Naive thymus-derived CD4-positive, alpha-beta T cell (primary cell): ENCODE measurements at regions not wholly inside any gene's neighbourhood (a gene's known extent, or its start where the extent isn't known, plus 50 kb on each side); places are given as distances from the start of the nearest gene placed in this dataset.

Experiments used
- ATAC-seq: fragments of 150-1000 bp; cut with Tn5 transposase; 2 replicates; pipeline ENCODE4 v1.10.0; 2021; ENCODE audit warnings: mild to moderate bottlenecking, moderate library complexity
- CTCF ChIA-PET: fragments of 350-600 bp; sonication (Branson Sonifier 250); formaldehyde crosslinking; loops from one replicate; lab custom pipeline; 2021; ENCODE audit warnings: antibody characterized with exemption; lab: Charles Lee
- POLR2A ChIA-PET: fragments of 350-600 bp; sonication (Branson Sonifier 250); formaldehyde crosslinking; loops from one replicate; lab custom pipeline; 2021; ENCODE audit warnings: antibody characterized with exemption, inconsistent platforms; lab: Charles Lee
- DNase-seq, 9 donors: peaks; one replicate each; pipeline versions ENCODE4 v3.0.0 to v3.0.0-alpha.2; 2020 to 2022; ENCODE audit warnings: mixed read lengths in 1 of 9
- H3K27ac ChIP-seq: one replicate; pipeline ENCODE4 v1.7.0; 2013; ENCODE audit warnings: mild to moderate bottlenecking, low read depth, low read length, moderate library complexity
- H3K27me3 ChIP-seq, 2 donors: one replicate each; pipeline ENCODE4 v1.7.0; 2013; ENCODE audit warnings: low read length in 2 of 2, mild to moderate bottlenecking in 2 of 2, moderate library complexity in 2 of 2; ENCODE audit not compliant: control insufficient read depth in 2 of 2, insufficient read depth in 2 of 2
- H3K36me3 ChIP-seq, 3 experiments: 1 replicate in 2 of 3; 2 replicates in 1 of 3; pipeline ENCODE4 v1.7.0; 2013; ENCODE audit warnings: low read length in 3 of 3, mild to moderate bottlenecking in 3 of 3, moderate library complexity in 1 of 3; ENCODE audit not compliant: insufficient read depth in 3 of 3, control insufficient read depth in 2 of 3
- H3K4me1 ChIP-seq, 2 donors: one replicate each; pipeline ENCODE4 v1.7.0; 2013; ENCODE audit warnings: low read length in 2 of 2, mild to moderate bottlenecking in 2 of 2, moderate library complexity in 1 of 2; ENCODE audit not compliant: control insufficient read depth in 2 of 2, insufficient read depth in 2 of 2
- H3K4me3 ChIP-seq: 2 replicates; pipeline ENCODE4 v1.7.0; 2013; ENCODE audit warnings: mild to moderate bottlenecking, low read length
- H3K9me3 ChIP-seq, 3 experiments: 1 replicate in 2 of 3; 2 replicates in 1 of 3; pipeline ENCODE4 v1.7.0; 2013; ENCODE audit warnings: low read length in 3 of 3; ENCODE audit not compliant: control insufficient read depth in 2 of 3
- H3K27ac Mint-ChIP-seq, 9 donors: one replicate each; pipeline ENCODE4 v1.8.0; 2020 to 2022; ENCODE audit warnings: mixed read lengths in 9 of 9, mild to moderate bottlenecking in 8 of 9, moderate library complexity in 5 of 9, inconsistent platforms in 2 of 9
- H3K27me3 Mint-ChIP-seq, 5 donors: one replicate each; pipeline ENCODE4 v1.8.0; 2021 to 2022; ENCODE audit warnings: mixed read lengths in 5 of 5, mild to moderate bottlenecking in 1 of 5
- H3K36me3 Mint-ChIP-seq, 5 donors: one replicate each; pipeline ENCODE4 v1.8.0; 2020 to 2022; ENCODE audit warnings: mixed read lengths in 5 of 5, mild to moderate bottlenecking in 3 of 5, inconsistent platforms in 1 of 5
- H3K4me1 Mint-ChIP-seq, 7 donors: one replicate each; pipeline ENCODE4 v1.8.0; 2020 to 2022; ENCODE audit warnings: mixed read lengths in 7 of 7, mild to moderate bottlenecking in 3 of 7, inconsistent platforms in 1 of 7
- H3K4me3 Mint-ChIP-seq, 10 donors: one replicate each; pipeline ENCODE4 v1.8.0; 2020 to 2022; ENCODE audit warnings: mild to moderate bottlenecking in 10 of 10, mixed read lengths in 10 of 10, moderate library complexity in 6 of 10, inconsistent platforms in 2 of 10
- H3K9me3 Mint-ChIP-seq, 11 donors: one replicate each; pipeline ENCODE4 v1.8.0; 2020 to 2022; ENCODE audit warnings: mixed read lengths in 11 of 11, mild to moderate bottlenecking in 4 of 11, inconsistent platforms in 1 of 11, moderate library complexity in 1 of 11
- intact Hi-C, 2 donors: fragments of 100-400 bp; cut with micrococcal nuclease; formaldehyde crosslinking; loops; one replicate each; pipeline ENCODE4 v1.15.1; 2023

GRCh38 chr12:92326877-92327276 lies 181.2 kb upstream of the BTG1 start:
- Mint-ChIP-seq H3K27me3 (no peaks in the 10 kb centered on the region), H3K4me1 (peaks cover 17 to 80% (median 51%) of the 10 kb centered on the region in 7 donors), H3K36me3 (peaks cover under 1 to 25% (median 5%) of the 10 kb centered on the region in 5 donors), H3K9me3 (peaks cover 0 to 21% (median 9%) of the 10 kb centered on the region in 11 donors), H3K4me3 (no peak overlapping the region), H3K27ac (peak overlapping the region in 3 of 9 donors; percentile 39 to 68 (median 46))
- Histone ChIP-seq H3K4me1 (peaks cover 0 to 9% of the 10 kb centered on the region in 2 donors), H3K27ac (no peak overlapping the region), H3K4me3 (no peak overlapping the region), H3K27me3 (no peaks in the 10 kb centered on the region), H3K36me3 (no peaks in the 10 kb centered on the region), H3K9me3 (no peaks in the 10 kb centered on the region)
- POLR2A ChIA-PET = no interaction called here
- no peak for ATAC-seq
- DNase-seq = no peak
- CTCF ChIA-PET = interaction anchor here (0.6 to 0.9 kb wide), 3 partner anchors 111 to 516 kb away, joined by 3 read pairs; no protein-coding TSS in a partner anchor
- intact Hi-C loops = loop anchor here in 1 of 2 donors (2.0 kb wide), 1 partner anchor 18 kb away; no protein-coding TSS in a partner anchor

GRCh38 chr12:92324849-92325500 lies 179.3 kb upstream of the BTG1 start:
- Histone ChIP-seq H3K4me3 (no peak overlapping the region), H3K9me3 (no peaks in the 10 kb centered on the region), H3K27ac (no peak overlapping the region), H3K4me1 (peaks cover 0 to 8% of the 10 kb centered on the region in 2 donors), H3K27me3 (no peaks in the 10 kb centered on the region), H3K36me3 (no peaks in the 10 kb centered on the region)
- H3K4me1 Mint-ChIP-seq = peaks cover 17 to 71% (median 47%) of the 10 kb centered on the region in 7 donors
- peaks cover 3 to 34% (median 13%) of the 10 kb centered on the region in 5 donors for H3K36me3 Mint-ChIP-seq
- DNase-seq (no peak), ATAC-seq (no peak)
- no peaks in the 10 kb centered on the region for H3K27me3 Mint-ChIP-seq
- ChIA-PET POLR2A (interaction anchor here (0.7 to 2.4 kb wide), 3 partner anchors 27 to 186 kb away, joined by 3 to 7 read pairs (median 3); no protein-coding TSS in a partner anchor), CTCF (no interaction called here)
- H3K9me3 Mint-ChIP-seq = peaks cover 7 to 40% (median 18%) of the 10 kb centered on the region in 11 donors
- peak overlapping the region in 6 of 9 donors; percentile 12 to 57 (median 46) for H3K27ac Mint-ChIP-seq
- H3K4me3 Mint-ChIP-seq = peak overlapping the region in 4 of 10 donors; percentile 5 to 56 (median 32)
- intact Hi-C loops = no loop called here

- Histone ChIP-seq H3K27me3 (no peaks in the 10 kb centered on the region), H3K36me3 (no peaks in the 10 kb centered on the region), H3K9me3 (no peaks in the 10 kb centered on the region), H3K27ac (no peak overlapping the region), H3K4me3 (no peak overlapping the region), H3K4me1 (no peaks in the 10 kb centered on the region)
- ChIA-PET POLR2A (interaction anchor here (0.6 to 1.1 kb wide), 3 partner anchors 8 to 165 kb away, joined by 3 to 4 read pairs (median 3); no protein-coding TSS in a partner anchor), CTCF (interaction anchor here (0.8 kb wide), 1 partner anchor 167 kb away, joined by 3 read pairs; the partner anchor contains the start of gene BTG1)
- Mint-ChIP-seq H3K4me3 (no peak overlapping the region), H3K27me3 (no peaks in the 10 kb centered on the region), H3K27ac (peak overlapping the region in 1 of 9 donors; percentile 12), H3K4me1 (peaks cover 4 to 26% (median 16%) of the 10 kb centered on the region in 7 donors), H3K36me3 (peaks cover 0 to 15% (median 0%) of the 10 kb centered on the region in 5 donors), H3K9me3 (peaks cover 0 to 5% (median 0%) of the 10 kb centered on the region in 11 donors)
- ATAC-seq (no peak), DNase-seq (no peak)
- intact Hi-C loops = no loop called here
These were observed 166.9 kb upstream of the BTG1 start for GRCh38 chr12:92312463-92312964.

- ATAC-seq = no peak
- peak overlapping the region in 2 of 9 donors; percentile 5 to 8 for H3K27ac Mint-ChIP-seq
- ChIA-PET POLR2A (interaction anchor here (0.5 to 3.4 kb wide), 4 partner anchors 8 to 675 kb away, joined by 3 to 10 read pairs (median 4); partner anchors contain the start of gene BTG1), CTCF (no interaction called here)
- peaks cover 0 to 9% of the 10 kb centered on the region in 2 donors for H3K4me1 ChIP-seq
- no peaks in the 10 kb centered on the region for H3K27me3 Mint-ChIP-seq
- peaks cover 9 to 49% (median 17%) of the 10 kb centered on the region in 7 donors for H3K4me1 Mint-ChIP-seq
- intact Hi-C loops = no loop called here
- no peaks in the 10 kb centered on the region for H3K27me3 ChIP-seq
- no peaks in the 10 kb centered on the region for H3K9me3 ChIP-seq
- H3K4me3 ChIP-seq = no peak overlapping the region
- H3K36me3 ChIP-seq = no peaks in the 10 kb centered on the region
- H3K4me3 Mint-ChIP-seq = no peak overlapping the region
- H3K9me3 Mint-ChIP-seq = peaks cover 0 to 13% (median 4%) of the 10 kb centered on the region in 11 donors
- H3K36me3 Mint-ChIP-seq = peaks cover 0 to 15% (median 4%) of the 10 kb centered on the region in 5 donors
- no peak for DNase-seq
- no peak overlapping the region for H3K27ac ChIP-seq
These were observed 158.9 kb upstream of the BTG1 start for GRCh38 chr12:92304371-92305055.

GRCh38 chr12:92302041-92302829 lies 156.6 kb upstream of the BTG1 start:
- POLR2A ChIA-PET = interaction anchor here (0.6 to 3.4 kb wide), 2 partner anchors 50 to 156 kb away, joined by 3 to 10 read pairs; partner anchors contain the start of gene BTG1
- peaks cover 11 to 39% (median 17%) of the 10 kb centered on the region in 7 donors for H3K4me1 Mint-ChIP-seq

GRCh38 chr12:92301356-92301755 lies 155.7 kb upstream of the BTG1 start:
- Histone ChIP-seq H3K27me3 (no peaks in the 10 kb centered on the region), H3K9me3 (no peaks in the 10 kb centered on the region), H3K27ac (no peak overlapping the region), H3K4me1 (peaks cover 17 to 36% of the 10 kb centered on the region in 2 donors), H3K36me3 (no peaks in the 10 kb centered on the region), H3K4me3 (no peak overlapping the region)
- Mint-ChIP-seq H3K27ac (no peak overlapping the region), H3K36me3 (peaks cover 0 to 18% (median 0%) of the 10 kb centered on the region in 5 donors), H3K4me1 (peaks cover 12 to 33% (median 18%) of the 10 kb centered on the region in 7 donors), H3K9me3 (peaks cover 0 to 9% (median 0%) of the 10 kb centered on the region in 11 donors), H3K27me3 (no peaks in the 10 kb centered on the region), H3K4me3 (no peak overlapping the region)
- POLR2A ChIA-PET = no interaction called here
- CTCF ChIA-PET = no interaction called here
- DNase-seq (no peak), ATAC-seq (peak; percentile 49)
- intact Hi-C loops = no loop called here

More at GRCh38 chr12:92302041-92302829, 156.6 kb upstream of the BTG1 start:
- no peak for ATAC-seq
- H3K36me3 Mint-ChIP-seq = peaks cover 0 to 20% (median 2%) of the 10 kb centered on the region in 5 donors
- H3K27ac ChIP-seq = no peak overlapping the region
- H3K4me1 ChIP-seq = peaks cover 15 to 31% of the 10 kb centered on the region in 2 donors
- H3K27me3 ChIP-seq = no peaks in the 10 kb centered on the region
- no peak overlapping the region for H3K4me3 Mint-ChIP-seq
- intact Hi-C loops = no loop called here
- H3K9me3 ChIP-seq = no peaks in the 10 kb centered on the region
- peak overlapping the region in 1 of 9 donors; percentile 19 for H3K27ac Mint-ChIP-seq
- no peaks in the 10 kb centered on the region for H3K36me3 ChIP-seq
- no peaks in the 10 kb centered on the region for H3K27me3 Mint-ChIP-seq
- DNase-seq = no peak
- peaks cover 0 to 11% (median 2%) of the 10 kb centered on the region in 11 donors for H3K9me3 Mint-ChIP-seq
- no peak overlapping the region for H3K4me3 ChIP-seq
- CTCF ChIA-PET = no interaction called here
